Natural killer cell (primary cell): ENCODE measurements at regions not wholly inside any gene's neighbourhood (a gene's known extent, or its start where the extent isn't known, plus 50 kb on each side); places are given as distances from the start of the nearest gene placed in this dataset.
"Not testable (repeated sequence)": the region's sequence is repeated elsewhere in the genome, so short reads cannot be mapped to it uniquely, and the experiment has no call there.

ENCODE experiments used
- ATAC-seq, 3 donors: fragments of 150-1000 bp in 2 of 3; fragments of 200-7000 bp in 1 of 3; cut with Tn5 transposase; 1 replicate in 1 of 3; 2 replicates in 2 of 3; pipeline ENCODE4 v1.10.0; 2021; ENCODE audit warnings: mild to moderate bottlenecking in 2 of 3, moderate library complexity in 2 of 3
- DNase-seq, 2 donors: peaks; one replicate each; pipeline versions ENCODE4 v3.0.0 to v3.0.0-alpha.2; 2013 to 2021; ENCODE audit warnings: mixed read lengths in 1 of 2
- H3K27ac ChIP-seq: one replicate; pipeline ENCODE4 v1.5.1; 2013; ENCODE audit warnings: mild to moderate bottlenecking, low read length
- H3K27me3 ChIP-seq: one replicate; pipeline ENCODE4 v1.6.1; 2013; ENCODE audit warnings: low read length; ENCODE audit not compliant: control insufficient read depth, insufficient read depth
- H3K36me3 ChIP-seq: one replicate; pipeline ENCODE4 v1.6.1; 2013; ENCODE audit warnings: low read length; ENCODE audit not compliant: control insufficient read depth, insufficient read depth
- H3K4me1 ChIP-seq: one replicate; pipeline ENCODE4 v1.6.1; 2013; ENCODE audit warnings: low read length; ENCODE audit not compliant: control insufficient read depth, insufficient read depth
- H3K4me3 ChIP-seq: one replicate; pipeline ENCODE4 v1.5.1; 2013; ENCODE audit warnings: low read length
- H3K9me3 ChIP-seq: one replicate; pipeline ENCODE4 v1.6.1; 2013; ENCODE audit warnings: low read length; ENCODE audit not compliant: control insufficient read depth, insufficient read depth
- H3K27ac Mint-ChIP-seq, 2 donors: one replicate each; pipeline ENCODE4 v1.8.0; 2022; ENCODE audit warnings: mild to moderate bottlenecking in 2 of 2, mixed read lengths in 2 of 2, moderate library complexity in 1 of 2
- H3K27me3 Mint-ChIP-seq, 2 donors: one replicate each; pipeline ENCODE4 v1.8.0; 2022; ENCODE audit warnings: low read depth in 2 of 2, mixed read lengths in 2 of 2
- H3K36me3 Mint-ChIP-seq: one replicate; pipeline ENCODE4 v1.8.0; 2022; ENCODE audit warnings: mixed read lengths
- H3K4me1 Mint-ChIP-seq, 2 donors: one replicate each; pipeline ENCODE4 v1.8.0; 2022; ENCODE audit warnings: mixed read lengths in 2 of 2
- H3K4me3 Mint-ChIP-seq: one replicate; pipeline ENCODE4 v1.8.0; 2022; ENCODE audit warnings: mild to moderate bottlenecking, moderate library complexity, mixed read lengths
- H3K9me3 Mint-ChIP-seq, 2 donors: one replicate each; pipeline ENCODE4 v1.8.0; 2022; ENCODE audit warnings: mixed read lengths in 2 of 2
- WGBS: methylation state at CpG from one replicate; pipeline ENCODE4 v1.1.7; 2013; ENCODE audit warnings: missing lambda C conversion rate; ENCODE audit not compliant: insufficient coverage; 5-methylcytosine and 5-hydroxymethylcytosine counted together
- intact Hi-C: fragments of 100-400 bp; cut with micrococcal nuclease; formaldehyde crosslinking; loops from one replicate; pipeline ENCODE4 v1.14.2; 2022
- TF ChIP-seq, protein P1 (sequence below): fragments of 200-600 bp; IDR thresholded peaks from one replicate; pipeline ENCODE4 v1.8.0; 2022; ENCODE audit warnings: antibody characterized with exemption

DNA sequence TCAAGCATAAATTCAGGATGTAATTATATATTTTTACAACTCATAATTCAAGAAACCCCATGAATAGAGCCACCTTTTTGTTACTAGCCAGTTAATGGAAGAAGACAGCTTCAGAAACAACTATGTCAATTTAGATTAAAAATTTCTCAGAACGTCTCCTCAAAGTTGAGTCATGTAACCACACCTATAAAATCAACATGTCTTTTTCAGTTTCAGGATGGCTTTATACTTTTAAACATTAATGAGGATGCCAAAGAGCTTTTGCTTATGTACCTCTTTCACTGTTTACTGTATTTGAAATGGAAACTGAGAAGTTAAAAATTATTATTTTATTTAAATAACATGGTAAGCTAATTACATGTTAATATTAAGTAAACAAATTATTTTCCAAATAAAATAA, 280.1 kb downstream of the PTH2R start:
- intact Hi-C loops: no loop called here
- no peak overlapping the region for H3K4me3 ChIP-seq
- Mint-ChIP-seq H3K9me3 (peaks cover 12 to 23% of the 10 kb centered on the region in 2 donors), H3K4me1 (no peaks in the 10 kb centered on the region), H3K27me3 (no peaks in the 10 kb centered on the region), H3K36me3 (no peaks in the 10 kb centered on the region), H3K27ac (no peak overlapping the region), H3K4me3 (no peak overlapping the region)
- TF ChIP-seq, protein P1, sequence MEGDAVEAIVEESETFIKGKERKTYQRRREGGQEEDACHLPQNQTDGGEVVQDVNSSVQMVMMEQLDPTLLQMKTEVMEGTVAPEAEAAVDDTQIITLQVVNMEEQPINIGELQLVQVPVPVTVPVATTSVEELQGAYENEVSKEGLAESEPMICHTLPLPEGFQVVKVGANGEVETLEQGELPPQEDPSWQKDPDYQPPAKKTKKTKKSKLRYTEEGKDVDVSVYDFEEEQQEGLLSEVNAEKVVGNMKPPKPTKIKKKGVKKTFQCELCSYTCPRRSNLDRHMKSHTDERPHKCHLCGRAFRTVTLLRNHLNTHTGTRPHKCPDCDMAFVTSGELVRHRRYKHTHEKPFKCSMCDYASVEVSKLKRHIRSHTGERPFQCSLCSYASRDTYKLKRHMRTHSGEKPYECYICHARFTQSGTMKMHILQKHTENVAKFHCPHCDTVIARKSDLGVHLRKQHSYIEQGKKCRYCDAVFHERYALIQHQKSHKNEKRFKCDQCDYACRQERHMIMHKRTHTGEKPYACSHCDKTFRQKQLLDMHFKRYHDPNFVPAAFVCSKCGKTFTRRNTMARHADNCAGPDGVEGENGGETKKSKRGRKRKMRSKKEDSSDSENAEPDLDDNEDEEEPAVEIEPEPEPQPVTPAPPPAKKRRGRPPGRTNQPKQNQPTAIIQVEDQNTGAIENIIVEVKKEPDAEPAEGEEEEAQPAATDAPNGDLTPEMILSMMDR: no peak
- DNase-seq (no peak), ATAC-seq (no peak)
- H3K4me1 ChIP-seq: no peaks in the 10 kb centered on the region
- 100% methylated on average over 1 of the region's 1 CpG for WGBS
- no peaks in the 10 kb centered on the region for H3K9me3 ChIP-seq
- no peaks in the 10 kb centered on the region for H3K36me3 ChIP-seq
- no peak overlapping the region for H3K27ac ChIP-seq
- H3K27me3 ChIP-seq: no peaks in the 10 kb centered on the region

DNA sequence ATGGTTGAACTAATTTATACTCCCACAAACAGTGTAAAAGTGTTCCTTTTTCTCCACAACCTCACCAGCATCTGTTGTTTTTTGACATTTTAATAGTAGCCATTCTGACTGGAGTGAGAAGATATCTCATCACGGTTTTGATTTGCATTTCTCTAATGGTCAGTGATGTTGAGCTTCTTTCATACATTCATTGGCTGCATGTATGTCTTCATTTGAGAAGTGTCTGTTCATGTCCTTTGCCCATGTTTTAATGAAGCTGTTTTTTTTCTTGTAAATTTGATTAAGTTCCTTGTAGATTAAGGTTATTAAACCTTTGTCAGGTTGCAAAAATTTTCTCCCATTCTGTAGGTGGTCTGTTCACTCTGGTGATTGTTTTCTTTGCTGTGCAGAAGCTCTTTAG, 281.1 kb downstream of the PTH2R start:
- H3K4me3 Mint-ChIP-seq, H3K4me3 ChIP-seq, DNase-seq, H3K27me3 ChIP-seq, ATAC-seq, H3K27ac ChIP-seq, H3K4me1 Mint-ChIP-seq, intact Hi-C loops, H3K36me3 Mint-ChIP-seq, H3K4me1 ChIP-seq, H3K27ac Mint-ChIP-seq, H3K9me3 ChIP-seq, H3K27me3 Mint-ChIP-seq, H3K36me3 ChIP-seq: not testable (repeated sequence)
- WGBS: 75% methylated on average over 1 of the region's 1 CpG
- peaks cover 13 to 28% of the 10 kb centered on the region in 2 donors for H3K9me3 Mint-ChIP-seq

DNA sequence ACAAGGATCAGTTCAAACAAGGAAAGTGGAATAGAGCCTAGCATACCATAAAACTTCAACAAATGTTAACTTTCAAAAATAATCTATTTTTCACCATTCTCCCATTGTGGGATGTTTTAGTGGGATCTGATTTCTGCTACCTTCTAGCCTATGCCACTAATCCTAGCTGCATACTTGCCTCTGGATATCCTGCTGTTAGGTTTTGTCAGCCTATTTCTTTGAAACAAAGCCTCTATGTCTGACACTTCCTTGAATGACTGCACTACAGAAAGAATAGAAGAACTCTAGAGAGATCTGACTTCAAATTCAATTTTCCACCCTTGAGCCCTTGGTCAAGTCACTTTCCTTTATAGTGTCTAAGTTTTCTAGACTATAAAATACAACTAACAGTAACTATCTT, 291.5 kb downstream of the PTH2R start:
- no peak overlapping the region for H3K4me3 Mint-ChIP-seq

DNA sequence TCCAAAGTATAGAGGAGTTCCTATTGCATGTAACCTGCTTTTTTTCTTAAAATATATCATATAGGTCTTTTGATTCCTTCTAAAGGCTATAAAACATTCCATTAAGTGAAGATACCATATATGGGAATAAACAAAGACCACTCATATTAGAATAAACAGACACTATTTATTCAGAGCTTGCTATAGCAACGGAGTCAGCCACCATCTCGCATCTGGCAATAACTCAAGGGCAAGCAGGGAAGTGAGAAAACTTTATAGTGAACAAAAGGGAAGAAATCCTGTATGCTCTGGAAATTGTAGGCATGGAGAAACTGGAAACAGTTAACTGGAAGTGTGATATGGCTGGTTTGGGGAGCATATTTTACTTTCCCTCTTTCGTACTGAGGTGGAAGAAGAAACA, 301.9 kb downstream of the PTH2R start:
- Histone ChIP-seq H3K27ac (no peak overlapping the region), H3K36me3 (no peaks in the 10 kb centered on the region), H3K27me3 (no peaks in the 10 kb centered on the region), H3K4me3 (no peak overlapping the region), H3K9me3 (no peaks in the 10 kb centered on the region), H3K4me1 (no peaks in the 10 kb centered on the region)
- Mint-ChIP-seq H3K27me3 (no peaks in the 10 kb centered on the region), H3K9me3 (peaks cover 6 to 11% of the 10 kb centered on the region in 2 donors), H3K4me3 (no peak overlapping the region), H3K36me3 (no peaks in the 10 kb centered on the region), H3K27ac (no peak overlapping the region), H3K4me1 (no peaks in the 10 kb centered on the region)
- intact Hi-C loops: no loop called here
- TF ChIP-seq, protein P1: no peak
- WGBS: 92% methylated on average over 3 of the region's 3 CpGs
- ATAC-seq (no peak), DNase-seq (no peak)

More for the DNA sequence above, 291.5 kb downstream of the PTH2R start:
- Histone ChIP-seq H3K4me3 (no peak overlapping the region), H3K9me3 (no peaks in the 10 kb centered on the region), H3K4me1 (no peaks in the 10 kb centered on the region), H3K27me3 (no peaks in the 10 kb centered on the region), H3K36me3 (no peaks in the 10 kb centered on the region), H3K27ac (no peak overlapping the region)
- Mint-ChIP-seq H3K4me1 (no peaks in the 10 kb centered on the region), H3K27me3 (no peaks in the 10 kb centered on the region), H3K36me3 (no peaks in the 10 kb centered on the region), H3K9me3 (peaks cover 3 to 13% of the 10 kb centered on the region in 2 donors), H3K27ac (no peak overlapping the region)
- DNase-seq (no peak), ATAC-seq (no peak)
- intact Hi-C loops: no loop called here
- TF ChIP-seq, protein P1: no peak
